CD4-positive, alpha-beta T cell (primary cell): ENCODE measurements at regions not wholly inside any gene's neighbourhood (a gene's known extent, or its start where the extent isn't known, plus 50 kb on each side); places are given as distances from the start of the nearest gene placed in this dataset.

Experiments
- ATAC-seq: fragments of 200-7000 bp; cut with Tn5 transposase; one replicate; pipeline ENCODE4 v1.10.0; 2022; ENCODE audit warnings: mild to moderate bottlenecking; ENCODE audit not compliant: poor library complexity
- CTCF ChIA-PET: fragments of 350-600 bp; sonication (Branson Sonifier 250); formaldehyde crosslinking; loops from one replicate; lab custom pipeline; 2021; ENCODE audit warnings: antibody characterized with exemption, inconsistent platforms; lab: Charles Lee
- POLR2A ChIA-PET: fragments of 350-600 bp; sonication (Branson Sonifier 250); formaldehyde crosslinking; loops from one replicate; lab custom pipeline; 2021; ENCODE audit warnings: antibody characterized with exemption, inconsistent platforms; lab: Charles Lee
- DNase-seq, 14 experiments: peaks; one replicate each; pipeline ENCODE4 v3.0.0-alpha.2; 2013 to 2020; ENCODE audit warnings: mixed read lengths in 2 of 14
- H3K27ac ChIP-seq, 2 donors: one replicate each; pipeline versions ENCODE4 v1.5.1 to v1.7.0; 2013; ENCODE audit warnings: low read length in 2 of 2, low read depth in 1 of 2, mild to moderate bottlenecking in 1 of 2
- H3K27me3 ChIP-seq, 2 experiments: 1 replicate in 1 of 2; 2 replicates in 1 of 2; pipeline versions ENCODE4 v1.6.1 to v1.7.0; 2013; ENCODE audit warnings: low read length in 2 of 2, control low read depth in 1 of 2, mild to moderate bottlenecking in 1 of 2, moderate library complexity in 1 of 2; ENCODE audit not compliant: insufficient read depth in 2 of 2, control insufficient read depth in 1 of 2
- H3K36me3 ChIP-seq: one replicate; pipeline ENCODE4 v1.6.1; 2013; ENCODE audit warnings: low read length, control low read depth; ENCODE audit not compliant: insufficient read depth
- H3K4me1 ChIP-seq: one replicate; pipeline ENCODE4 v1.6.1; 2013; ENCODE audit warnings: low read length, control low read depth; ENCODE audit not compliant: insufficient read depth
- H3K4me3 ChIP-seq: one replicate; pipeline ENCODE4 v1.5.1; 2013; ENCODE audit warnings: mild to moderate bottlenecking, low read length, moderate library complexity
- H3K9me3 ChIP-seq, 2 experiments: 1 replicate in 1 of 2; 2 replicates in 1 of 2; pipeline versions ENCODE4 v1.6.1 to v1.7.0; 2013; ENCODE audit warnings: low read length in 2 of 2, mild to moderate bottlenecking in 2 of 2, control low read depth in 1 of 2, moderate library complexity in 1 of 2; ENCODE audit not compliant: control insufficient read depth in 1 of 2, insufficient read depth in 1 of 2
- H3K27ac Mint-ChIP-seq: one replicate; pipeline ENCODE4 v1.8.0; 2020; ENCODE audit warnings: mixed read lengths
- H3K27me3 Mint-ChIP-seq: one replicate; pipeline ENCODE4 v1.8.0; 2021; ENCODE audit warnings: mixed read lengths
- H3K36me3 Mint-ChIP-seq: one replicate; pipeline ENCODE4 v1.8.0; 2021; ENCODE audit warnings: low read depth, mixed read lengths
- H3K4me1 Mint-ChIP-seq: one replicate; pipeline ENCODE4 v1.8.0; 2021; ENCODE audit warnings: low read depth, mixed read lengths
- H3K4me3 Mint-ChIP-seq: one replicate; pipeline ENCODE4 v1.8.0; 2020; ENCODE audit warnings: mild to moderate bottlenecking, mixed read lengths
- H3K9me3 Mint-ChIP-seq: one replicate; pipeline ENCODE4 v1.8.0; 2020; ENCODE audit warnings: mixed read lengths
- CTCF ChIP-seq: fragments of 200-600 bp; IDR thresholded peaks from one replicate; pipeline ENCODE4 v1.8.0; 2022; ENCODE audit warnings: antibody characterized with exemption, mild to moderate bottlenecking
- intact Hi-C, 2 experiments: fragments of 100-400 bp; cut with DNase I in 1 of 2; cut with micrococcal nuclease in 1 of 2; formaldehyde crosslinking; loops; one replicate each; pipeline versions ENCODE4 v1.15.1 to v1.9.0; 2023 to 2025; cut with DNase I, micrococcal nuclease

GRCh38 chr16:86992587-86992986, 324.6 kb downstream of the C16orf95 start:
- Mint-ChIP-seq H3K4me1 (no peaks in the 10 kb centered on the region), H3K27me3 (peaks cover 52% of the 10 kb centered on the region), H3K9me3 (no peaks in the 10 kb centered on the region), H3K4me3 (no peak overlapping the region), H3K36me3 (no peaks in the 10 kb centered on the region), H3K27ac (no peak overlapping the region)
- ATAC-seq (no peak), DNase-seq (no peak)
- ChIA-PET CTCF (no interaction called here), POLR2A (no interaction called here)
- Histone ChIP-seq H3K9me3 (peaks cover 0 to 5% of the 10 kb centered on the region in 2 experiments), H3K27me3 (peaks cover 0 to 2% of the 10 kb centered on the region in 2 experiments), H3K36me3 (no peaks in the 10 kb centered on the region), H3K4me3 (no peak overlapping the region), H3K4me1 (no peaks in the 10 kb centered on the region), H3K27ac (no peak overlapping the region)
- intact Hi-C loops: no loop called here
- no peak for TF ChIP-seq CTCF

- peaks cover 0 to 2% of the 10 kb centered on the region in 2 experiments for H3K27me3 ChIP-seq
- Mint-ChIP-seq H3K27ac (no peak overlapping the region), H3K9me3 (no peaks in the 10 kb centered on the region), H3K4me3 (no peak overlapping the region), H3K36me3 (no peaks in the 10 kb centered on the region), H3K4me1 (no peaks in the 10 kb centered on the region), H3K27me3 (peaks cover 50% of the 10 kb centered on the region)
- no peak overlapping the region for H3K4me3 ChIP-seq
- DNase-seq: no peak
- no peaks in the 10 kb centered on the region for H3K4me1 ChIP-seq
- no peak for ATAC-seq
- intact Hi-C loops: no loop called here
- no peak for TF ChIP-seq CTCF
- no peaks in the 10 kb centered on the region for H3K36me3 ChIP-seq
- H3K9me3 ChIP-seq: peaks cover 0 to 10% of the 10 kb centered on the region in 2 experiments
- ChIA-PET CTCF (no interaction called here), POLR2A (no interaction called here)
- no peak overlapping the region for H3K27ac ChIP-seq
Measured at GRCh38 chr16:86993426-86994110, 323.6 kb downstream of the C16orf95 start.

- Mint-ChIP-seq H3K4me3 (no peak overlapping the region), H3K4me1 (no peaks in the 10 kb centered on the region), H3K27ac (no peak overlapping the region), H3K9me3 (no peaks in the 10 kb centered on the region), H3K36me3 (no peaks in the 10 kb centered on the region), H3K27me3 (peaks cover 53% of the 10 kb centered on the region)
- Histone ChIP-seq H3K27ac (no peak overlapping the region), H3K36me3 (no peaks in the 10 kb centered on the region), H3K27me3 (peaks cover 0 to 2% of the 10 kb centered on the region in 2 experiments), H3K4me1 (no peaks in the 10 kb centered on the region), H3K4me3 (no peak overlapping the region), H3K9me3 (peaks cover 0 to 12% of the 10 kb centered on the region in 2 experiments)
- TF ChIP-seq CTCF: no peak
- DNase-seq: no peak
- ATAC-seq: no peak
- ChIA-PET POLR2A (no interaction called here), CTCF (no interaction called here)
- intact Hi-C loops: no loop called here
Measured at GRCh38 chr16:86994215-86994614, 323.0 kb downstream of the C16orf95 start.
